ENCODE measurements at regions not wholly inside any gene's neighbourhood (a gene's known extent, or its start where the extent isn't known, plus 50 kb on each side); places are given as distances from the start of the nearest gene placed in this dataset.

GRCh38 chr6:95309545-95309944 lies 267.8 kb upstream of the MANEA start:
- TF ChIP-seq FOS (IDR thresholded peaks at IDR 0.05; ENCODE audit: borderline replicate concordance, insufficient read depth, low read length) (no peak), MYC (IDR thresholded peaks at IDR 0.05; ENCODE audit: low read depth, low read length) (no peak), JUN (IDR thresholded peaks at IDR 0.05; ENCODE audit: borderline replicate concordance, insufficient read depth, insufficient read length, low read depth) (no peak), POLR2A (IDR thresholded peaks at IDR 0.05; ENCODE audit: low read depth, low read length) (no peak), MAX (IDR thresholded peaks at IDR 0.05; ENCODE audit: insufficient read depth, insufficient read length) (no peak), GATA2 (IDR thresholded peaks at IDR 0.05; ENCODE audit: insufficient read depth, insufficient read length, low read depth, low read length) (no peak), CTCF (IDR thresholded peaks at IDR 0.05; ENCODE audit: extremely low read depth in 1 of 2, insufficient read depth in 1 of 2, low read depth in 1 of 2, low read length in 2 of 2) (no peak), POLR2AphosphoS5 (IDR thresholded peaks at IDR 0.05; ENCODE audit: insufficient read depth, low read depth, low read length) (no peak), EZH2 (IDR thresholded peaks at IDR 0.05; ENCODE audit: borderline replicate concordance, low read depth, low read length, severe bottlenecking) (no peak)
- no TSS peak for BruUV-seq (replicated peaks)
- dilution Hi-C loops (cut with MboI; ENCODE audit: extremely low pct_ligation_motif_present, low sequenced_read_pairs): no loop called here

More at GRCh38 chr6:95309545-95309944, 267.8 kb upstream of the MANEA start:
- Histone ChIP-seq H3K9ac (replicated peaks; ENCODE audit: extremely low read depth, insufficient read depth, low read length) (no peak overlapping the region), H3K4me1 (ENCODE audit: control insufficient read depth, extremely low read depth, insufficient read depth, low read length) (no peaks in the 10 kb centered on the region), H3K9me3 (replicated peaks; ENCODE audit: control insufficient read depth, insufficient read depth, low read length) (peaks cover 3% of the 10 kb centered on the region), H2AFZ (ENCODE audit: low read depth, low read length) (no peak overlapping the region), H3K4me3 (replicated peaks in 1 of 3; ENCODE audit: insufficient read depth in 1 of 3, low read depth in 1 of 3, low read length in 3 of 3) (no peak overlapping the region), H3K27me3 (ENCODE audit: control insufficient read depth in 2 of 2, insufficient read depth in 2 of 2, low read length in 2 of 2) (no peaks in the 10 kb centered on the region), H3K27ac (ENCODE audit: insufficient read depth, low read depth, low read length) (no peak overlapping the region), H3K4me2 (ENCODE audit: insufficient read depth, low read length) (no peak overlapping the region), H4K20me1 (replicated peaks; ENCODE audit: control insufficient read depth, extremely low read depth, insufficient read depth, low read length) (no peaks in the 10 kb centered on the region), H3K9me1 (replicated peaks; ENCODE audit: control insufficient read depth, extremely low read depth, insufficient read depth, low read length) (no peaks in the 10 kb centered on the region), H3K79me2 (ENCODE audit: control insufficient read depth, insufficient read depth, low read length) (no peaks in the 10 kb centered on the region), H3K36me3 (ENCODE audit: control insufficient read depth in 2 of 2, extremely low read depth in 1 of 2, insufficient read depth in 2 of 2, low read length in 2 of 2) (no peaks in the 10 kb centered on the region)
- DNase-seq (ENCODE audit: low read depth, low spot score): no peak
- no peak for FAIRE-seq
- CTCF ChIA-PET: no interaction called here
- POLR2A ChIA-PET: no interaction called here
- intact Hi-C loops (cut with micrococcal nuclease): no loop called here

Data from endothelial cell of umbilical vein (primary cell).